Germinal center (tissue), 1 donor: ENCODE measurements at regions not wholly inside any gene's neighbourhood (a gene's known extent, or its start where the extent isn't known, plus 50 kb on each side); places are given as distances from the start of the nearest gene placed in this dataset.

Source experiments
- DNase-seq: peaks from one replicate; pipeline ENCODE4 v3.0.0; 2012; ENCODE audit warnings: mixed read lengths, low spot score

DNA sequence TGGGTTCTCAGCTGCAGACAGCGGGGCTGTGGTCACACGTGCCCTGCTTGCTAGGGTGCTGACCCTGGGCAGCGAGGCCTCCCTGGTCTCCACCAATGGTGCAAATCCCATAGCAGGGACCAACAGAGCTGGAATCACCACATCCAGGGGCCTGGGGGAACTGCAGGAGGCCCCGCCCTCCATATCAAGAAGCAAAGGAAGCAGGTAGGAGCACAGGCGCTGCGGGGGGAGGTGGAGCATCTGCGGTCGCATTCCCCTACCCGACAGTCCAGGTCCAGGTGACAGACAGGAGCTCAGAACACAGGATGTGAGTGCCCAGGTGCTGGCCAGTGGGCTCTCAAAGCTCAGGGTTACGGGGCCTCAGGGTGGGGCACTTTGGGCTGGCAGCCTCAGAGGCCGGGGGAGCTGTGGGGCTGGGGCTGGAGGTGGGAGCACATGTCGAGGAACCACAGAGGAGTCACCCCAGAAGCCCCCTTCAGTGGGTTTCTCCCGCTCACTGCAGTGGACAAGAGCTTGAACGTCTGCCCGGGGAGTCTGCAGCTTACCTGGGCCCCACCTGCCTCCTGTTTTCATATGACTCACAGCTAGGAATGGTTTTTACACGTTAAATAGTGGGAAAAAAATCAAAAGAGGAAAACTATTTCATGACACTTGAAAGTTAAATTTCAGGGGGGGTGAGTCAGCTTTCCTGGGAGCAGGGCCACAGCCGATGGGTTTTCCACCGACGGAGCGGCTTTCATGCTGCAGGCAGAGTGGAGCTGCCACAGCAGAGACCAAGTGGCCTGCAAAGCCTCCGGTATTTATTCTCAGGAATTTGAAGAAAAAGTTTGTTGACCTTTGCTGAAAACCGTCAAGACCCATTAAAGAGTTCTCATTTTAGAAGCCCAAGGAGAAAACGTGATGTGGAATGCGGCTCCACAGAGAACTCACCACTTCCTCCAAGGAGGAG is 148.7 kb upstream of the PPP2R2D start:
- DNase-seq: no peak

DNA sequence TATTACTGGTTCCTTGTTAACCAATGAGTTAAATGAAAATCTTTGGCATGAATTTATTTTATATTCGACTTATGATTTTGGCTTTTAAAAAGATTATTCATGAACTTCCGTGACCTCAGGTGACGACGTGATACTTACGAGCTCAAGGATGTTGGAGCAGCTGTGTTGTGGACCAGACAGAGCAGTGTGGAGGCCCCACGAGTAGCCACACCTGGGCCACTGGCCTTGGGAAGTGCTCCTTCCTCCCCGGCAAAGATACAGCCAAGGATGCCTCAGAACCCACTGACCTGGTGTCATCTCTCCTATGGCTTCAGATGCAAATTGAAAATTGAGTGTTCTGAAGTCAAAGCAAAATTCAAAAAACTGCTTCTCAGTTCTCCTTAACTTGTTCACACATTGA is 147.5 kb upstream of the PPP2R2D start:
- DNase-seq: no peak

DNA sequence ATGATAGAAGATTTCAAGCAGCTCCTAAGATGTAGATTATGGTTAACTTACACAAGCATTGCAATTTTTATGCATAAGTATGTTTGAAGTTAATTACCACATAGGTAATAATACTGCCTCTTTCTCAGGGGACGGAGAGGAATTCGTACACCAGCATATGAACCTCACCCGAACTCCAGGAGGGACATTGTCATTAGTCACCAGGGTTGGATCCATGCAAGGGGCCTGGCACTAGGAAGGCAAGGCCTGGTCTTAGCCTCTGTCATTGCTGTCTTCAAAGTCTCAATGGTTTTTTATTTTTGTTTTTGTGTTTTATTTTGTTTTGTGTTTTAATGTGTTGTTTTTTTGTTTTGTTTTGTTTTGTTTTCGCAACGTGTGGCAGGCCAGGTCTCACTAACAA is 145.6 kb upstream of the PPP2R2D start:
- DNase-seq: no peak

DNA sequence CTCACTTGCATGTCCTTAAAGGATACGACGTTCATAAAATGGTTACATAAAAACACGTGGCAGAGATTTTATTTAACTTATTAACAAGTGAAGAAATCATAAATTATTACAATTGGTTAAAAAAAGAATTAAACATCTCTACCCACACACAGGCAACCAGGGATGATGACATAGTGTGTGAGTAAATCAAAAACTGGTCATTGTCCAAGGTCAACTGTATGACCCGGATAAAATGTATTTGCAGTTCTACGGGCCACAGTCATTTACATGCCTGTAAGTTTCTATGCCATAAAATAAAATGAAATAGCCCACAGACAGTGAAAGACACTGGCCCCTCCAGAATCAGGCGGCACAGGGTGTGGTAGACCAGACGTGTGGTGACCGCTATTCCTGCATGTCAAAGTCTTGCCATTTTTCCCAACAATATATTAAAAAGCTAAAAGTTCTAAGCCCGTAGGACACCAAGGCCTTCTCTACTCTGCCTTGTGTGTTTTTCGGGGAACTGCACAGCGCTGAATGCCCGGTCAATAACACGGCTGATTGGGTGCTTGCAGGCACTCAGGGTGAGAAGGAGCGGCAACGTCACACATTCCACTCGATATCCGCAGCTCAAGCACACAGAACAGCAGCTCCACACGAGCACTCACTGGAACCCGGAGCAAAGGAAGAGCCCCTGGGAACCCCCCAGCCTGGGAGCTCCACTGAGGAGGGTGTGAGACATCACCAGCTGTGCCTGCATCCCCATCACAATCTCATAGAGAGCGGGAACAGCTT is 143.3 kb upstream of the PPP2R2D start:
- DNase-seq: no peak

DNA sequence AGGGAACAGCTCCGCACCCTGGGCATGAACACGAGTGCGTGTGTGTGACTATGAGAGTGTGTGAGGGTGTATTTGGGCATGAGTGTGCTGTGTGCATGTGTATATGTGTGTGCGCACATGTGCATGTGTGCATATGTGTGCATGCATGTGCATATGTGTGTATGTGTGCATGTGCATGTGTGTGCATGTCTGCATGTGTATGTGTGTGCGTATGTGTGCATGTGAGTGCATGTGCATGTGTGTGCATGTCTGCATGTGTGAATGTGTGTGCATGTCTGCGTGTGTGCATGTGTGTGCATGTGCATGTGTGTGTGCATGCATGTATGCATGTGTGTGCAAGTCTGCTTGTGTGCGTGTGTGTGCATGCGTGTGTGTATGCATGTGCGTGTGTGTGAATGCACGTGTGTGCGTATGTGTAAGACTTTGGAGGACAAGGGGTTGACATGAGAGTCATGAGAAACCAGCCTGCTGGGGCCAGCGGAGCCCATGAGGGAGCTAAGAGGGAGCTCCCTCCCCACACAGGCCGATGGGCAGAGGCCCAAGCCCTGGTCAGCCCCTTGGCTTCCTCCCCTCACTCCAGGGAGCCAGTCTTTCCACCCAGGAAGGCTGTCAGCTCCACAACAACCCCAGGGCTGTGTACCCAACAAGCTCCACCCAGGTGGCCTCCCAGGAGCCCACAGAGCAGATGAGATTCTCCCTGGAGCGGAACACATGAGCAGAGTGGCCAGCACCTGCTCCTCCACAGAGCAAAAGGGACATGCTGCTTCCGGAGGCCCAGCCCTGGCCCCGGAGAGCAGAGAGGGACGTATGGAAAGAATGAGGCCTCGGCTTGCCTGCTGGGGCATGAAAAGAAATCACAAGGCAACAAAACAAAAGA is 142.5 kb upstream of the PPP2R2D start:
- no peak for DNase-seq

DNA sequence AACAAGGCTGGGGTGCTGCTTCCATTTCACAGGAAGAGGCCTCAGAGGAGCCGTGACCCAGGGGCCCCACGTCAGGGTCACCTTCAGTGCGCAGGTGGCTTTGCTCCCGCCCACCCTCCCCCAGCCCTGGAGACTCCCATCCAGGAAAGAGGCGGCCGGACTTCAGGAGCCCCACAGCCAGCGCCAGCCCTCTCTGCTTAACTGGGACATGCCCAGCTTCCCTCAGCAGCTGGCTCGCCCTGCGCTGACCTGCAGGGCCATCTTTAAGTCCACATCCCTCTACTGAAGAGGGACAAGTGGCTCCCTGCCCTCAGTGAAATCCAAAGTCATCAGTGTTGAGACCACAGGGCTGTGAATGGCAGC is 141.9 kb upstream of the PPP2R2D start:
- no peak for DNase-seq

DNA sequence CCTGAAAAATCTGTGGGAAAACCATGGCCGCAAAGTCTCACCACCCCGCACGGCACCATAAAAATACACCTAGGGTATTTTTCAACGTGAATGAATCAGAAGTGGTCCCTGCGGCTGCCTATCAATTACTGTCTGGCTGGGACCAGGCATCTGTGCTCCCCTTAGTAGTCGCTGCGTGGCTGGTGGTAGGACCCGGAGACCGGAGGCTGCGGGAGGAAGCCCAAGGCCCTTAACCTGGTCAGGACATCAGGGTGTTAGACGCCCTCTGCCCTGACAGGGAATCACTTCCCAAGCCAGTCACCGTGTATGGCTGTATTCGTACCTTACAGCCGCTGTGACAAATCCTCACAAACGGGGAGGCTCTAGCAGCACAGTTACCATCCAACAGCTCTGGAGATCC is 141.5 kb upstream of the PPP2R2D start:
- DNase-seq: no peak

DNA sequence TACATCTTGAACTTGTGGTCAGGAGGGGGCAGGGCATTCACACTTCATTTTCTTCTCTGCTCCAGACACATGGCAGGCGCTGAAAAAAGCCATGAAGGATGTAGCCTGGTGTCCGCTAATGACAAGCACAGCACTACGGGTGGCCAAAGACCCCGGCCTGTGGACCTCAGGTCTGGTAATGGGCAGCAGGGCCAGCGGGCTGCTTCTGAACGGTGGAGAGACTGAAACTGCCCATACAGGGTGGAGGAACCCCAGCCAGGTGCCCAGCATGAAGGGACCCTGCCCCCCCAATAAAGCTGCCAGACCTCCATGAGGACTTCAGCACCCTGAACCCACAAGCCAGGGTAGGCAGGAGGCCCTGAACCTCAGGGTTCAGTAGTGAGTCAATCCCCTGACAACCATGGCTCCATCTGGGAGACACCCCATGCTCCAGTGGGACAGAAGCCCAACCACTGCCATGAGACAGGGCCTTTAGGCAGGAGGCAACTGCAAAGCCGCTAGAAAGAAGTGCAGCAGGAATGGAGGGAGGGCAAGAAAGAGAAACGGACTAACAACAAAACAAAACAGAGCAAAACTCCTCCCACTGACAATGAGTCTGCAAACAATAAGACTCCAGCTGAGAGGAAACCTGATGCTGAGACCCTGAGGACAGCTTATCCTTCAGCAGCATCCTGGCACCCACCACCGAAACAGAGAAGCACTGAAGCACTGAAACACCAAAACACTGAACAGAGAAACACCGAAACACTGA is 140.2 kb upstream of the PPP2R2D start:
- DNase-seq: no peak

DNA sequence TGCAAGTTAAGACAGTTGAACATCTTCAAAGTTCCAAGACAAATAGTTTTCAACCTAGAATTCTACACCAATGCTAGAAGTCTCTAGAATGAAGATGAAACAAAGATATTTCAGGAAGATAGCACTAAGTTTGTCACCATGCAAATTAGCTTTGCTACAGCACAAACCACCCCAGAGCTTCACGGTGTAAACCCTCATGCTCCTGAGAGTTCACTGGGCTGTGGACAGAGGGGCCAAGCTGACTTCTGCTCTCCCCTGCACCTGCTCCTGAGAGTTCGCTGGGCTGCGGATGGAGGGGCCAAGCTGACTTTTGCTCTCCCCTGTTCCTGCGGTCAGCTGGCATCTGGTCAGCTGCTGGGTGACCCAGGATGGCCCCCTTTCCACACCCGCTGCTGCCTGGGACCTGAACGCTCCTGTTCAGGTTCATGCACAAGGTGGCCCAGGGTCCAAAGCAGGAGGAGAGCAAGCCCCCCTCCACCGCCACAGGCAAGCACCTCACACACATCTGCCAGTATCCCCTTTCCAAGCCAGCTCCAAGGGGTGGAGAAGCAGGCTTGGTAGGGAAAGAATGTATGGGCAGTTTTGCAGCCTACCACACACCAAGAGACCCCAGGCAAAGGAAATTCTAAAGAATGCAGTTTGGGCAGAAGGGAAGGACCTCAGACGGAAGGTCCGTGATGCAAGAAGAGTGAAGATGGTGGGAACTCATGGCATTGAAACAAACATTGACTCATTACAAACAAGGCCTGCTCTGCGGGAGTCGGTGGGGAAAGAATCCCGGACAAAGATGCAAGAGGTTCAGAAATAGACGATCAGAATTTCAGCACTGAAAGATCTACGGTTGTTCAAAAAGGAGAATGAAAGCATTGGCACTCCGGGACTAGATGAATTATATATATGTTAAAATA is 137.8 kb upstream of the PPP2R2D start:
- DNase-seq: no peak

DNA sequence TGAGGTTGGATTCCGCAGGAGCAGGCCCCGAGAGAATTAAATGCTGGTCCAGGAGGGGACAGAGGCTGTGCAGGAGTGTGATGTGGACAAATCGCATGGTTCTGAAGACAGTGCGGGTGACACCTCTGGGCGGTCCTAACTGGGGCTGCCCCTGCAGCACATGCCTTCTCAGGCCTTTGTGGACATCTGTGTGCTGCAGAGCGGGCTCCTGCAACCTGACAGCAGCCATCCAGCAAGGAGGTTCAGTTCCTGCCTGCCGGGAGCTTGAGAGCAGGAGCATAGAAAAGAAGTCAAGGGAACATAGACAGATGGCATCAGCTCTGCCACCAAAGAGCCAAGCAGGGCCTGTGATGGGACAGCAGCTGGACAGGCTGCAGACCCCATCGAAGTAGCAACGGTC is 135.9 kb upstream of the PPP2R2D start:
- DNase-seq: no peak

DNA sequence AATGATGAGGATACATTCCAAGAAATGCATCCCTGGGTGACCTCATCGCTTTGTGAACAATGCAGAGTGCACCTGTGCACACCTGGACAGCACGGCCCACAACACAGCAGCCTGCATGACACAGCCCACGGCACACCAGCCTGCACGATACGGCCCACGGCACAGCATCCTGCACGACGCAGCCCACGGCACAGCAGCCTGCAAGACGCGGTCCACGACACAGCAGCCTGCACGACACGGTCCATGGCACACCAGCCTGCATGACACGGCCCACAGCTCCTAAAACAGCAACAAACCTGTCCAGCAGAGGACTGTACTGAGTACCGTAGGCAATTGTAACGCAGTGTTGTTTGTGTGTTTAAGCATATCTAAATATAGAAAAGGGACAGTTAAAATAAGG is 134.7 kb upstream of the PPP2R2D start:
- DNase-seq: no peak

DNA sequence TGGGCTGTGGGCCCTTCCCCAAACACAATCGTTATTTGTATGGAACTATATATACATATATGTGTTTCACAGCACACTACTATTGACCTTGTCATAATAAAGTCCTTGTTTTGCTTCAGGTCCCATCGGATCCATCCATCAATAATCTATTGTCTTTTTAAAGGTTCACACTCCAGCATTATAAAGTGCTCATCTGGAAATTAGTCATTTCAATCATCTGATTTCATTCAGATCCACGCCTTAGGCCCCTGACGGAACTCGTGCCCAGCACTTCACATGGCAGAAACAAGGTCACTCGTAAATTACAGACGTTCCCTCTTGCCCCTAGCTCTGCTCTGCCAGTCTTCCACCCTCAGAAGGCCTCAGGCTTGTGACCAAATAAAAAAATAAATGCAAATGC is 133.1 kb upstream of the PPP2R2D start:
- DNase-seq: no peak

DNA sequence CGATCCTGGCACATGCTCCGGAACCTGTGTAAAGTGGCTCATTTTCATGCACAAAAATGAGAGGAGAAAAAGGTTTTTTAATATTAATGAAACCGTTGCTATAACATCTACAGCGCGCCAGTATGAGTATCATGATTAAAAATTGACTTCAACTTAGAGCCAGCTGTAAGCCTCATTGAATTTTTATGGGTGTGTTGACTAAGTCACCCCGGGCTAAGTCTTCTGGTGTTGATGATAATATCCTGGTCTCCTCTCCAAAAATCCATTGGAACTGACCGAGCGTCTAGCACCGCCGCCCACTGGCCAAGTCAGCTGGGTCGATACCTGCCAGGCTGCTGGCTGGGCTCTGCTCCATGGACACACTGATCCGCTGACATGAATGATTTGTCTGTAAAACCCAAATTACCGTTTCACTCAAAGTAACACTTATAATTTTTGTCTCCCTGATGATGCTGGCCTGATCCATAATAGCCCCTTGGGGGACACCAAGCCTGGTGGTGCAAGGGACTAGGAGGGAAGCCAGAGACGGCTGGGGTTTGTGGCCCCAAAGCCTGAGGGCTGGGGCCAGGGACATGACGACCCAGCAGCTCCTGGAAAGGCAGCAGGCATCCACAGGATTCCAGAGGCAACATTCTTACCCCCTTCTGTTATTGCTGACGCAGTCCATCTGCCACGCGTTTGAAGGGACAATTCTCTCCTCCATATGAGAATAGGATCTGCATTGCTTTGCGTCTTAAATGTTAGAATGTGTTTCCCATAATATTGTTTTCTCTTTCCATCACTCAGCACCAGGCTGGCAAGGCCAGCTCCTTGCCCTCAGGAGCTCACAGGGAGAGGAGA is 131.0 kb upstream of the PPP2R2D start:
- DNase-seq: no peak

DNA sequence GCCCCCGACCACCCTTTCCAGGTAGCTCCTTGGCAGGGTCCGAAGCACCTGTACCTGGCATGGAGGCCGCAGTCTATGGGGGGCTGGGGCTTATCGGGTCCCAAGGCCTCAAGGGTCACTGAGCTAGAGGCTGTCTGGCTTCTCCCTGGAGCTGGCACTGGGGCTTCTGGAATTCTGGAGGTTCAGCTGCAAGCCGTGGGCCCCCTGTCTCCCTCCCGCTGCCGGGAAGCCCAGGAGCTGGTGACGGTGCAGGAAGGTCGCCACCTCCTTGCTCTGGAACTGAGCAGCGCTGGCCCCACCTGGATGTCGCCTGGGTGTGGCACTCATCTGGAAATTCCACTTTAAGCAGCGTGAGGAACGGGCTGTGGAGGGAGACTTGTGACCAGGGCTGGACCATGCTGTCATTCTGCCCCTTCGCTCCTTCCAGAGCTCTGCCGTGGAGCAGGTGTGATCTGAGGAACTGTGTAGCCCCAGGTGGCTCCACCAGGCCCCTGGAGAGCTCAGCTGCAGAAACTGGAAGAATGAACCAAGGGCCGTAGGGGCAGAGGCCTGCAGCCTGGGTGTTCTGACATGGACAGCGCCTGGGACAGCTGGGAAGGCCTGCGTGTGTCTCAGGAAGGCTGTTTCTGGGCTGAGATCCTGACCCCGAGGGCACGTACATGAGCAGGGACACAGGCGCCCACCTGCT is 129.7 kb upstream of the PPP2R2D start:
- no peak for DNase-seq

DNA sequence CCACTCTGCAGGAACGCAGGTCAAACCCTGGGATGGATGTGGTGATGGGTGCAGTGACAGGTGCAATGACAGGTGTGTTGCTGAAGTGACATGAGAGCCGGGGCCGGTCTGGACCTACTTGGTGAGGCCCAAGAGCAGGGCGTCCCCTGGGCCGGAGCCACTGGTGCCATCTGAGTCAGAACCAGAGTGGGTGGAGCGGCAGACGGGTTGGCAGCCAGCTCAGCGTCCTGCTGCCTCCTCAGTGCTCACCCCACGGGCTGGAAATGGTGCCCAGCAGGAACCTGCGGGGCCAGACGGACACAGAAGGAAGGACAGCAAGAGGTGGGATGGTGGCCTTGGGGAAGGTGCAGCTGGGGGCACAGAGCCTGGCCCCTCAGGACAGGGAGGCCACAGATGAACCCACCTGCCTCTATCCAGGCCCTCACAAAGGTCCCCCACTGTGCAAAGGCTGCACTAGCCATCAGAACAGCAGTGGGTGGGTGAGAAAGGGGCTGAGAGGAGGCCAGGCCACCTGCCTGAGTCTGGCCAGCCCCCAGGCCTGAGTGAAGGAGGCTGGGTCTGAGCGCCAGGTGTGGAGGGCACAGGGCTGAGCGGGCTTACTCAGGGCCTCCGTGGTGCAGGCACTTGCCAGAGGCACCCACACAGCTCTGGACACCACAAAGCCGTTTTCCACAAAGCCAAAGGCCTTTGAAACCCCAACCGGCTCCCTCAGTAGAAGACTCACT is 129.0 kb upstream of the PPP2R2D start:
- DNase-seq: no peak

DNA sequence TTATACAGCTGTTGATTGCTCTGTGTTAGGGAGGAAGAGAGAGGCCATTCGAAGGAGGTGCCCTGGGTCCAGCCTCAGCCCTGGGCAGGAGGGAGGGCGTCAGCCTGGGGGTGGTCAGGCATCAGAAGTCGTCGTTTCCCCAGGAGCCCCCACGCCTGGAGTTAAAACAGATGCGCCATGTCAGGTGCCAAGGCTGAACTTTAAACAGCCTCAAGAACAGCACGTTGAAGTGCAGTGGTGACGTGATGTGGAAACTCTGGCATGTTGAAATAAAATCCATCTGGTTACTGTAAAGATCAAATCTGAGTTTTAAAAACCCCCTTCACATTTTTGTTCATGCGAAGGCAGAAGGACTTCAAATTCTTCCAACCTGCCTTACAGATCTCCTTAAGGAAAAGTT is 128.4 kb upstream of the PPP2R2D start:
- DNase-seq: no peak

DNA sequence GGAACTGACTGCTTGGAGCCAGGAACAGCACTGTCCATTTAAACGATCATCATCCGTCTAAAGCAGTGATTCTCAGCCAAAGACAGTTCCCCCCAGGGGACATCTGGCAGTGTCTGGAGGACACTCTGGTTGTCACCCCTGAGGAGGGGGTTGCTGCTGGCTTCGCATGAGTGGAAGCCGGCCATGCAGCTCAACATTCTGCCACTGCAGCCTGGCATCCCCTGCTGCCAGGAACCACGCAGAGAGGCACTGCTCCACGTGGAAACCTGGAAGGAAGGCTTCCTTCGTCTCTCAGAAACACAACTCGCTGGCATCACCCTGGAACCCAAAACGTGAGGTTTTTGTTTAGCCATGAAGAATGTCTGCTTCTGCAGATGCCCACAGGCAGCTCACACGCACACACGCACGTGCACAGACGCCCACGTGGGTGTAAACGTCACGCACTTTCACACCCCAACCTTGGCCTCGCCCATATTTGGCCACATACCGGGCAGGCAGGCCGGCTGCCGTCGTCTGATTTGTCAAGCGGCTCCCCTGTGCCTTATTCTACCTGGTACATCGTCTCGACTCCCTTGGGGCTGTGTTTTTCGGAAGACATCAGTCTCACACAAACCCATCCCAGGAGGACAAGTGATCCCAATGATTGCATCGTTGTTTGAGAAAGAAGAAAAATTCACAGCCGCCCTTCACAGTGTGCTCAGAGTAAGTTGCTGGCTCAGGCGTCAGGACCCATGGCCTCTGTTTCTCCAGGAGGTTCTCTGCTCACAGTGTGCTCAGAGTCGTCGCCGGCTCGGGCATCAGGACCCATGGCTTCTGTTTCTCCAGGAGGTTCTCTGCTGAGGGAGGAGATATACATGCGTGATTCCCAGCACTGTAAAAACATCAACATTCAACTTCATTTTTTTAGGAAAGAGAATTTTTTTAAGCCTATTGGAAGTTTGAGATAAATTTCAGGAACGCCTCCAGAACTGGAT is 127.2 kb upstream of the PPP2R2D start:
- DNase-seq: no peak
